Heart right ventricle (tissue), 16 donors: ENCODE measurements at regions not wholly inside any gene's neighbourhood (a gene's known extent, or its start where the extent isn't known, plus 50 kb on each side); places are given as distances from the start of the nearest gene placed in this dataset.

Source experiments
- ATAC-seq, 8 donors: fragments of 200-7000 bp; cut with Tn5 transposase; one replicate each; pipeline ENCODE4 v1.9.1; 2020; ENCODE audit warnings: mild to moderate bottlenecking in 8 of 8, moderate library complexity in 8 of 8, moderate number of reproducible peaks in 1 of 8
- DNase-seq, 2 donors: peaks; one replicate each; pipeline ENCODE4 v3.0.0-alpha.2; 2020
- H3K27ac ChIP-seq, 10 donors: fragments of 200-600 bp; sonication (generic) in 2 of 10; one replicate each; pipeline versions ENCODE4 v1.5.0 to v1.8.0; 2020 to 2022; ENCODE audit warnings: mild to moderate bottlenecking in 3 of 10
- H3K27me3 ChIP-seq, 7 donors: fragments of 200-600 bp; one replicate each; pipeline ENCODE4 v1.8.0; 2021 to 2022; ENCODE audit warnings: mild to moderate bottlenecking in 2 of 7
- H3K36me3 ChIP-seq, 9 donors: fragments of 200-600 bp; sonication (generic) in 1 of 9; one replicate each; pipeline versions ENCODE4 v1.5.0 to v1.8.0; 2020 to 2022; ENCODE audit warnings: mild to moderate bottlenecking in 2 of 9
- H3K4me1 ChIP-seq, 9 donors: fragments of 200-600 bp; sonication (generic) in 1 of 9; one replicate each; pipeline versions ENCODE4 v1.5.0 to v1.8.0; 2020 to 2022; ENCODE audit warnings: mild to moderate bottlenecking in 4 of 9
- H3K4me3 ChIP-seq, 10 donors: fragments of 200-600 bp; sonication (generic) in 2 of 10; one replicate each; pipeline versions ENCODE4 v1.5.0 to v1.8.0; 2020 to 2022; ENCODE audit warnings: mild to moderate bottlenecking in 7 of 10, moderate library complexity in 2 of 10
- H3K9me3 ChIP-seq, 11 donors: fragments of 200-600 bp in 10 of 11; sonication (generic) in 2 of 11; one replicate each; pipeline versions ENCODE4 v1.5.0 to v1.8.0; 2013 to 2022; ENCODE audit warnings: mild to moderate bottlenecking in 2 of 11, control low read depth in 1 of 11, moderate library complexity in 1 of 11
- WGBS, 2 donors: extraction: QIAGEN DNeasy Blood & Tissue Kit; methylation state at CpG; one replicate each; pipeline ENCODE4 v1.1.7; 2013; ENCODE audit warnings: inconsistent platforms in 1 of 2; 5-methylcytosine and 5-hydroxymethylcytosine counted together
- intact Hi-C, 10 donors: fragments of 100-400 bp; cut with DNase I; formaldehyde crosslinking; loops; one replicate each; pipeline versions ENCODE4 v1.11.1 to v1.14.2; 2022
- TF ChIP-seq, protein P1 (sequence below), 9 donors: fragments of 200-600 bp; sonication (generic) in 2 of 9; IDR thresholded peaks; one replicate each; pipeline versions ENCODE4 v1.5.0 to v1.8.0; 2021 to 2022; ENCODE audit warnings: antibody characterized with exemption in 9 of 9, mild to moderate bottlenecking in 5 of 9, moderate library complexity in 1 of 9
- donor health status: Arrhythmogenic right ventricular cardiomyopathy.
- donor health status: ischemic (EF 13 %, LVEDD 7.1; RV severe dilation, severe dysfunction).
- donor health status: healthy with polysubstance abuse.
- donor health status: DM: no; HTN: yes; CAD: no.
- donor health status: DM: no; HTN: no; CAD: no.
- donor health status: ischemic (EF 25% LVEDD 6.9; RV normal size, moderate dysfunction).
- donor health status: ischemic (EF 25% LVEDD 5.7; RV mildly dilated, moderate dysfunction).
- donor health status: healthy.
- donor health status: DM: yes; HTN: yes; CAD: no.
- donor health status: Ischemic cardiomyopathy.
- donor health status: ischemic (EF 35%, LVEDD 5.7; RV mildly dilated, moderate dysfunction).
- donor health status: nonischemic (EF 11% LVEDD 7.7; RV severe dilation, severe dysfunction).
- donor health status: DM: yes; HTN: yes; CAD: no.
- donor health status: PGD.
- donor health status: ischemic (EF 29% LVEDD 5.4; RV normal size, mild dysfunction).
- donor health status: nonischemic (EF 23%, LVEDD 6.1; RV moderate dilation, normal function).

DNA sequence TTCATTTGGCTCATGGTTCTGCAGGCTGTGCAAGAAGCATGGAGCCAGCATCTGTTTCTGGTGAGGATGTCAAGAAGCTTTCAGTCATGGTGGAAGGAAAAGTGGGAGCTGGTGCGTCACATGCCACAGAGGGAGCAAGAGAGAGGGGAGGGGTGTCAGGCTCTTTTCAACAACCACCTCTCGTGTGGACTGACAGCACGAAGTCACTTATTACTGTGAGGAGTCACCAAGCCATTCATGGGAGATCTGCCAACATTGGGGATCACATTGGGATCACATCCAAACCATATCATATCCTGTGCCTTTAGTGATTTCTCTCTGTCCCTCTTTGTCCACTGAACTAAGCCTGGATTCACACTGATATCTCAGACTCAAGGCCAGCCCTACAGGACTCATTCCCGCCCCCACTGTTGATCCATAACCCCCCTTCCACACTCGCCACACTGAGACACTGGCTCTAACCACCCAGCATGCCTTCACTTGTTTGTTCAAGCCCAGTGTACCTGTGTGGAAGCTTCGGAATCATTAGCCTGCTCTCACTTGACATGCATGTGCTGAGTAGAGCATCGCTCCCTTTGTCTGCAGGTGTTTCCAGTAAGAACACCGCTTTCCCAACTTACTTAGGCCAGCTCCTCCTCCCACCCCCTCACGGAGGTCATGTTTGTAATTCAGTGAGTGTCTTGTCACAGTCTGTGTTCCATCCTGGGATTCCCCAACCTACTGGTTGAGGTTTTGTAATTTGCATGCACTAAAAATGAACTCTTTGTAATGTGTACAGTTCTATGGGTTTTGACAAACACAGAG, 132.2 kb downstream of the KLF13 start:
- ATAC-seq (no peak), DNase-seq (no peak)
- Histone ChIP-seq H3K36me3 (no peaks in the 10 kb centered on the region), H3K4me3 (no peak overlapping the region), H3K9me3 (peaks cover 0 to 12% (median 0%) of the 10 kb centered on the region in 11 donors), H3K27me3 (no peaks in the 10 kb centered on the region), H3K27ac (no peak overlapping the region), H3K4me1 (peaks cover 0 to 4% (median 0%) of the 10 kb centered on the region in 9 donors)
- 71 to 79% methylated on average over 9 of the region's 9 CpGs for WGBS, 2 donors
- intact Hi-C loops: no loop called here
- TF ChIP-seq, protein P1, sequence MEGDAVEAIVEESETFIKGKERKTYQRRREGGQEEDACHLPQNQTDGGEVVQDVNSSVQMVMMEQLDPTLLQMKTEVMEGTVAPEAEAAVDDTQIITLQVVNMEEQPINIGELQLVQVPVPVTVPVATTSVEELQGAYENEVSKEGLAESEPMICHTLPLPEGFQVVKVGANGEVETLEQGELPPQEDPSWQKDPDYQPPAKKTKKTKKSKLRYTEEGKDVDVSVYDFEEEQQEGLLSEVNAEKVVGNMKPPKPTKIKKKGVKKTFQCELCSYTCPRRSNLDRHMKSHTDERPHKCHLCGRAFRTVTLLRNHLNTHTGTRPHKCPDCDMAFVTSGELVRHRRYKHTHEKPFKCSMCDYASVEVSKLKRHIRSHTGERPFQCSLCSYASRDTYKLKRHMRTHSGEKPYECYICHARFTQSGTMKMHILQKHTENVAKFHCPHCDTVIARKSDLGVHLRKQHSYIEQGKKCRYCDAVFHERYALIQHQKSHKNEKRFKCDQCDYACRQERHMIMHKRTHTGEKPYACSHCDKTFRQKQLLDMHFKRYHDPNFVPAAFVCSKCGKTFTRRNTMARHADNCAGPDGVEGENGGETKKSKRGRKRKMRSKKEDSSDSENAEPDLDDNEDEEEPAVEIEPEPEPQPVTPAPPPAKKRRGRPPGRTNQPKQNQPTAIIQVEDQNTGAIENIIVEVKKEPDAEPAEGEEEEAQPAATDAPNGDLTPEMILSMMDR (IDR thresholded peaks at IDR 0.05): no peak

DNA sequence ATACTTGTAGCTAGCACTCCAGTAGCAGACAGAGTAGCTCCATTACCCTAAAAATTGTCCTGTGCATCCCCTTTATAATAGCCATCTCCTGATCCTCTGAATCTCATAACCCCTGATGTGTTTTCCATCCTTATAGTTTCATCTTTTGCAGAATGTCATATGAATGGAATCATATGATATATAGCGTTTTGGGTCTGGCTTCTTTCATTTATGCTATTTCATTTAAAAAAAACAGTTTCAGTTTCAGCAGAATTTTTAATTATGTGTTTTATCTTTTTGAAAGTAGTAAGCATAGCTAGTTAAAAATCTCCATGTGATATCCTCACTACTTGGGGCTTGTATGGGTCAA, 132.7 kb downstream of the KLF13 start:
- 90 to 96% methylated on average over 1 of the region's 1 CpG for WGBS, 2 donors
- TF ChIP-seq, protein P1 (IDR thresholded peaks at IDR 0.05): no peak
- intact Hi-C loops: no loop called here
- Histone ChIP-seq H3K27ac (no peak overlapping the region), H3K36me3 (no peaks in the 10 kb centered on the region), H3K4me3 (no peak overlapping the region), H3K9me3 (peaks cover 0 to 12% (median 0%) of the 10 kb centered on the region in 11 donors), H3K4me1 (peaks cover 0 to 4% (median 0%) of the 10 kb centered on the region in 9 donors), H3K27me3 (no peaks in the 10 kb centered on the region)
- ATAC-seq (no peak), DNase-seq (no peak)

DNA sequence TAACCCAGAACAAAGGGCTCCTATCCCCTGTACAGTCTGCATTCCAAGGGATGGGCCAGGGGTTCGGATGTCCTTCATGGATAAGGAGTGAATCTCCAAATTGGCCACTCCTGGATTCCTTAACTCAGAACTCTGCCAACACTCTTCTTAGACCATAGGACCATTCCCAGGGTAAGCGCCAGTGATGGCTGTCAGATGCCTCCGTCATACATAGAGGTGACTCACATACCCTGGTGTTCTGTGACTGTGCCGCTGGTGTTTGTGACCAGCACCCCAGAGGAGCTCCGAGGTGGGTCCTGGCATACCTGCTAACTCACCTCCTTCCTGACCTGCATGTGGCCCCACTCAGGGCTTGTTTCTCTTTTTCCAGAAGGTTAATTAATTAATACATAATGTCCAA, 134.7 kb downstream of the KLF13 start:
- ATAC-seq: peak in 2 of 8 donors; percentile 45 to 58
- no peak for DNase-seq
- intact Hi-C loops: no loop called here
- H3K36me3 ChIP-seq: no peaks in the 10 kb centered on the region
- TF ChIP-seq, protein P1 (IDR thresholded peaks at IDR 0.05): no peak
- 85 to 86% methylated on average over 5 of the region's 5 CpGs for WGBS, 2 donors
- no peaks in the 10 kb centered on the region for H3K27me3 ChIP-seq
- no peaks in the 10 kb centered on the region for H3K9me3 ChIP-seq
- no peak overlapping the region for H3K4me3 ChIP-seq
- H3K4me1 ChIP-seq: peaks cover 0 to 4% (median 0%) of the 10 kb centered on the region in 9 donors
- peak overlapping the region in 1 of 10 donors; percentile 41 for H3K27ac ChIP-seq

DNA sequence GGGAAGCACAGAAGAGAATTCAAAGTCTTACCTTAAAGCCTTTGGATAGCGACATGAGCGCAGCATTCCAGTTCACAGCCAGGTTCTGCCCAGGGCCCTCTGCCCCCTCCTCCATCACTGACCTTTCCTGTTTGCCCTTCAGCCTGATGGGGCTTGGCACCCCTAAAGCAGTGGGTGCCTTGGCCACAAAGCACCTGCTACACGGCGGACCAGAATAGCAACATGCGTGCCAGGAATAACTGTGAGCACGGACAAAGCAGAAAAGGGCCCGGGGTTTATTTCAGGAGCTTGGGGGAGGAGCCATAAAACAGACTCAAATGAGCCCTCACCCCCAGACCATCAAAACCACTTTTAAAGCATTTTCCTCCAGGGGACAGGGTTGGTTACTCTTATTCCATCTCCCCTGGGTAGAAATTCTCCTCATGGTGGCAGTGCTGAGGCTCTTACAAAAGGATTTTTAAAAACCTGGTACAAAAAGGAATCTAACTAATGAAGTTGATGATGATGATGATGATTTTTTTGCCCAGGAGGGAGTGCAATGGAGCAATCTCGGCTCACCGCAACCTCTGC, 135.4 kb downstream of the KLF13 start:
- no peaks in the 10 kb centered on the region for H3K36me3 ChIP-seq
- DNase-seq (no peak), ATAC-seq (peak in 6 of 8 donors; percentile 24 to 66 (median 47))
- no peak overlapping the region for H3K4me3 ChIP-seq
- no peaks in the 10 kb centered on the region for H3K27me3 ChIP-seq
- WGBS, 2 donors: 60 to 72% methylated on average over 9 of the region's 9 CpGs
- intact Hi-C loops: no loop called here
- no peak overlapping the region for H3K27ac ChIP-seq
- peaks cover 0 to 4% (median 0%) of the 10 kb centered on the region in 9 donors for H3K4me1 ChIP-seq
- no peaks in the 10 kb centered on the region for H3K9me3 ChIP-seq
- TF ChIP-seq, protein P1 (IDR thresholded peaks at IDR 0.05): peak in 4 of 9 donors; percentile 12 to 37 (median 28)
